ENCODE measurements at regions not wholly inside any gene's neighbourhood (a gene's known extent, or its start where the extent isn't known, plus 50 kb on each side); places are given as distances from the start of the nearest gene placed in this dataset.
A peak's percentile ranks its signal among the peaks of the same experiment; 100 is the strongest.

- no peak for DNase-seq (ENCODE audit: extremely low read depth, low read depth)
- no peak overlapping the region for H3K4me3 ChIP-seq (replicated peaks; ENCODE audit: low read depth, low read length)
- peak; percentile 20 for TF ChIP-seq CTCF (IDR thresholded peaks at IDR 0.05; ENCODE audit: low read depth, low read length, missing control alignments)
These were observed 894.5 kb upstream of the POU3F3 start for GRCh38 chr2:103959174-103960128.

DNA sequence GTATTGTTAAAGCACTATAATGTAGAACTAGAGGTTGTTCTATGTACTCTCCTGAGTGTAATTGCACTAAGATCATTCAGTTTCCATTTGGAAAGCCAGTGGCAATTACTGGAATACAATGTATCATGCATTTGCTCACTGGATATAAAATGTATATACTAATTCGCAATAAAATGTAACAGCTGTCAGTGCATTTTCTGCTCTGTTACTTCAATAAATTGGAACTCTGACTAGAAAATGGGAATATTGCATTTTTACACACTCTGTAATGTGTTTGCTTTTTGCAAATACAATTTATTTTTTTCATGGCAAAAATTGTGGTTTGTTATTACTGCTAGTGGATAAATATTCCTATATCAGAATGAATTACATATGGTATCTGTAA lies 893.8 kb upstream of the POU3F3 start:
- DNase-seq (ENCODE audit: extremely low read depth, low read depth), result no peak
- no peak overlapping the region for H3K4me3 ChIP-seq (replicated peaks; ENCODE audit: low read depth, low read length)
- TF ChIP-seq CTCF (IDR thresholded peaks at IDR 0.05; ENCODE audit: low read depth, low read length, missing control alignments), result no peak

- DNase-seq (ENCODE audit: extremely low read depth, low read depth), result no peak
- no peak for TF ChIP-seq CTCF (IDR thresholded peaks at IDR 0.05; ENCODE audit: low read depth, low read length, missing control alignments)
- H3K4me3 ChIP-seq (replicated peaks; ENCODE audit: low read depth, low read length), result no peak overlapping the region
These were observed 893.0 kb upstream of the POU3F3 start for GRCh38 chr2:103960951-103961350.

GRCh38 chr2:103961862-103962261 lies 892.1 kb upstream of the POU3F3 start:
- H3K4me3 ChIP-seq (replicated peaks; ENCODE audit: low read depth, low read length), result no peak overlapping the region
- no peak for DNase-seq (ENCODE audit: extremely low read depth, low read depth)
- no peak for TF ChIP-seq CTCF (IDR thresholded peaks at IDR 0.05; ENCODE audit: low read depth, low read length, missing control alignments)

DNA sequence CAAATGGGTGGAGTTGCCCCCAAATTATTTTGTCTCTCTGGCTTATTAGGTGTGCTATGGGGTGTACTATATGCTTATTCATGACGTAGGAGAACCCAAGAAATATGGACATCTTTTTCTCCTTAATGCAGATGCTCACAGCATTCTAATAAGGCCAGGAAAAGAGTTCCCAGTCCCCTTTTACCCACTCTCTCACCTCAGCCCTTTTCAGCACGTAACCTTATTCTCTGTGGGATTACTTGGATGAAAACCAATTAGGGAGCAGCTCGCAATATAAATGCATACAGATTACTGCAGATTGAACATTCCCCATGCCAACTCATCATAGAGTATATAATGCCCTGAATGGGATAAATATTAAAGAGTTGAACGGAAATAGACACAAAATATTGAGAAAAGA lies 891.2 kb upstream of the POU3F3 start:
- TF ChIP-seq CTCF (IDR thresholded peaks at IDR 0.05; ENCODE audit: low read depth, low read length, missing control alignments), result no peak
- no peak for DNase-seq (ENCODE audit: extremely low read depth, low read depth)
- H3K4me3 ChIP-seq (replicated peaks; ENCODE audit: low read depth, low read length), result no peak overlapping the region

DNA sequence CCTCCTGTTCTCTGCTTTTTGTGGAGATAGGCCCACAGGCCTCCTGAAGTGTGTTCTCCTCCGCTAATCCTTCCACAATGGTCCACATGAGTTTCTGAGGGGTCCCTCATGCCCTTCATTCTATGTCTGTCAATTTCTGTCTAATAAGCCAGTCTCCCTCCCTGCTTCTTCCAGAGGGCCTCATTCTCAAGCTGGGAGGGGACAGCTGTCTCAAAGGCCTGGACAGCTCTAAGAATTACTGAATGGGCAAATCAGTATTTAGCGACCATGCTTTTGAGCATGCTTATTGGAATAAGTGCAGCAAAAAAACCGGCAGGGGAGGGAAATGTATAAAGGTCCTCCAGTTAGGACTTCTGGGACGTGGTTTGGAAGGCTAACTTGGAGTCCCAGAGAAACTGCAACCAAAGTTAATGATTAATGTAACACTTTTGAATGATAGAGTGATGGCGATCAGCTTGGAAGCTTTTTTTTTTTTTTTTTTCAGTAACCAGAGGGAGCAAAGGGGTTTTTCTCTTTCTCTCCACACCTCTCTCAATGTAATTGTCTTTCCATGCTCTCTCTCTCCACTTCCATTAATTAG lies 890.7 kb upstream of the POU3F3 start:
- DNase-seq (ENCODE audit: extremely low read depth, low read depth), result no peak
- TF ChIP-seq CTCF (IDR thresholded peaks at IDR 0.05; ENCODE audit: low read depth, low read length, missing control alignments), result no peak

More for the DNA sequence above, 890.7 kb upstream of the POU3F3 start:
- H3K4me3 ChIP-seq (replicated peaks; ENCODE audit: low read depth, low read length), result no peak overlapping the region

Data from HFF-Myc (cell line).